ENCODE measurements at regions not wholly inside any gene's neighbourhood (a gene's known extent, or its start where the extent isn't known, plus 50 kb on each side); places are given as distances from the start of the nearest gene placed in this dataset.
A peak's percentile ranks its signal among the peaks of the same experiment; 100 is the strongest.
"Not testable (repeated sequence)": the region's sequence is repeated elsewhere in the genome, so short reads cannot be mapped to it uniquely, and the experiment has no call there.

DNA sequence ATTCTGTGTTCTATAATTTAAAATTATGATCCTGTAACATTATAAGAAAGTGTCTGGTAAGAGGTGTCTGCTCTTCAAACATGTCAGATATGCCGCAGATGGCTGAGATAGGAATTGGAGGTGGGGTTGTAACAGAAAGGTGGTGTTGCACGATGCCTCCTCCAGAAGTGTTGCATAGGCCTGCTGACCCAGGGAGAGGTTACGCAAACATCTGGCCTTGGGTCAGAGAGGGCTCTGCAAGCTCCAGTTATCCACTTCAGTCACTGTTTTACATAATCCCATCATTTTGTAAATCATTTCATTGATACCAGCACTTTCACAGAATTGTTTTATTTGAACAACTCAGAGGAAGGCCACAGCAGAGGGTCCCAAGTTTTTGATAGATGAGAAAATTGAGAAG lies 256.5 kb downstream of the OSR1 start:
- DNase-seq: no peak

DNA sequence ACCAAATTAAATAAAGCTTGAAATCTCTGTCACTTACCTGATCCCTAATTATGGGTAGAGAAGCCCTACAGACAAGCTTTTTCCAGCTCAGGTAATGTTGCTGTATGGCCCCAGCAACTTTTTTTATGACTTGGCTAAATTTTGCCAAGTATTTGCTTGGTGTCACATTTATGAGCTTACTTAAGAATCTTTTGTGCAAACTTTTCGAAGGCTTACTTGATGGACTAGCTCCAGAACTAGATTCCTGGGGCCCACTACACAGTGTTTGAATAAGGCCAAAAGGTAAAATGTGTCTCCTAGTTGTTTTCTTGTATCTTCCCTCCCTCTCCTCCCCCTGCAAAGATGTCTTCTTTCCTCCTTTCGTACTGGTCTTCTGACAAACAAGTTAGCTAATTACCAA lies 257.9 kb downstream of the OSR1 start:
- peak in 1 of 2 donors; percentile 25 for DNase-seq

DNA sequence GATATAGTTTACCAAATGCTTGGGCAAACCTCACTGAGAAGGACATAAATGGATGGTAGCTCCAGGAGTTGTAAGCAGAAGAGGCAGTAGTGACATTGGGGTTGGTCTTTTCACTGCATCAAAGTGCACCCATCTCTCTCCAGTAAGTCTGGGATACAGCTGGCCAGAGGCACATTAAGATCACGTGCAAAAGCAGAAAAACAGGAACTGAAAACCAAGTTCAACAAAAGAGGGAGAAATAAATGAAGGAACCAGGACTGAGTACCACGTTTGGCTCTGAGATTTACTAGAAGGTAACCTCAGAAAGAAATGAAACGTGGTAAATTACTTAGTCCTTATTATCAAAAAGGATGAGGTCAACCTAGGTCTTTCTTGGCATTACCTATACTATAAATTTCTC lies 259.2 kb downstream of the OSR1 start:
- no peak for DNase-seq

DNA sequence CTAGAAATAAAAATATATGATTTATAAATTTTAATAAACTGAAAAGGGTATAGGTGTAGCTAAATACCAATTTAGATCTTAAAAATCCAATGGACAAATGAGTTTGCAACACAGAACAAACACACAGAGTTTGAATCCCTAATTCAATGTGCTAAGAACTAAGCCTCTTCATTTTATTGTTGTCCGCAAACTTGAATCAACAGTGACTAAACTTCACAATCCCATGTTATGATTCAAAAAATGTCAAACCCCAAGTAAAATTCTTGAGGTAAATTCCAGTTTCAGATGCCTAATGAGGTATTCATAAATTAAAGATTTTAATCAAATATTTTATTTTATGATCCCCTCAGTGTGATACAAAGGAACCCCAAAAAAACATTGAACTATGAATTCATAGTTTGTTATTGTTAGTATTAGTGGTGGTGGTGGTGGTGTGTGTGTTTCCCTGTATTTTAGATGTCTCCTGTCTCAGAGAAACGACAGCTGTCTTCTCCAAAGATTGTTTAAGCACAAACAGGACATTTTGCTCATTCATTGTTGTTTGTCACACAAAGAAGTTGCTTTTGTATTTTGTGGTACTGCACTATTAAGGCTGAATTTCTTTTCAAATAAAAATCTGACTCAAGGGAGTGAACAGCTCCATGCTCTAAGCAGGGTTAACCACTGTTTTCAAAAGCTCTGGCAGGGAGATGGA lies 259.8 kb downstream of the OSR1 start:
- DNase-seq: no peak

DNA sequence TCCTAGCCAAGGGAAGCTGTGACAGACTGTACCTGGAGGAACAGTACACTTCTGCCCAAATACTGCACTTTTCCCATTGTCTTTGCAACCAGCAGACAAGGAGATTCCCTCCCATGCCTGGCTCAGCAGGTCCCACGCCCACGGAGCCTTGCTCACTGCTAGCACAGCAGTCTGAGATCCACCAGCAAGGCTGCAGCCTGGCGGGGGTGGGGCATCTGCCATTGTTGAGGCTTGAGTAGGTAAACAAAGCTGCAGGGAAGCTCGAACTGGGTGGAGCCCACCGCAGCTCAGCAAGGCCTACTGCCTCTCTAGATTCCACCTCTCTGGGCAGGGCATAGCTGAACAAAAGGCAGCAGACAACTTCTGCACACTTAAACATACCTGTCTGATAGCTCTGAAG lies 268.9 kb downstream of the OSR1 start:
- not testable (repeated sequence) for DNase-seq

DNA sequence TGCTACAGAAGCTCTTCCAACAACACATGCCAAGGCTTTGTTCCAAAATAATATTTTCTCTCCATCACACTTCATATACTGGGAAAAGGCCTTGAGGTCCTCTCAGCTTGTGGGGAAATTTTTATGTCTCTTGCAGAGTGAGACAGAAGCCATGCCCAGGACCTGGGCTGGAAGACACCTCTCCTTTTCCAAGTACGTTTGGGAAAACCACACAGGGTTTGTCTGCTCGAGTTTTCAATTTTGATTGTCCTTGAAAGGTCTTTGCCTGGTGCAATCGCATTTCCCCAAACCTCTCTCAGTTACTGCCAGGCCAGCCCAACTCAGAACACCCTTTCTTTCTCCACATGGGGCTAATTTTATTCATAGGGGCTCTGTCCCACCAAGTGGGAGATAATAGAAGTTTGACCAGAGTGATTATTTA lies 272.2 kb downstream of the OSR1 start:
- peak; percentile 71 to 83 for DNase-seq

- DNase-seq: no peak
Observed at GRCh38 chr2:19078709-19079108, 279.7 kb downstream of the OSR1 start.

- DNase-seq: no peak
Observed at GRCh38 chr2:19073522-19073921, 284.9 kb downstream of the OSR1 start.

- DNase-seq: no peak
Observed at GRCh38 chr2:19072161-19072560, 286.3 kb downstream of the OSR1 start.

DNA sequence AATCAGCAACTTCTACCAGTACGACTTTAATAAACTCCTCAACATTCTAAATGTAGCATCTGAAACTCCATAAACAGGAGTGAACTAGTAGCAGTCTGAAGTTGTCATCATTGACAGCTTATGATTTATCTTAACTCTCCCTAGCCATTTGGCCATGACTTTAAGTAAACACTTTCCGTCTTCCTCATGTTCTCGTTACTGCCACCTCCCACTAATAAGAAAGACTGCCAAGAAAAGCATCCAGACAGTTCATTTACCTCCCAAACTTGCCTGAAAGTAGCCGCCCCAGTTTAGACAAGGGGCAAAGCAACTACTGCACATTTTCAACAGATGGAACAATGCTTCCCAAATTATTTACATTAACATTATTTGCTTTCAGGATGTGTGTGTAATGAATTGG lies 287.5 kb downstream of the OSR1 start:
- peak; percentile 73 to 75 for DNase-seq

GRCh38 chr2:19068206-19068605 lies 290.2 kb downstream of the OSR1 start:
- DNase-seq: no peak

DNA sequence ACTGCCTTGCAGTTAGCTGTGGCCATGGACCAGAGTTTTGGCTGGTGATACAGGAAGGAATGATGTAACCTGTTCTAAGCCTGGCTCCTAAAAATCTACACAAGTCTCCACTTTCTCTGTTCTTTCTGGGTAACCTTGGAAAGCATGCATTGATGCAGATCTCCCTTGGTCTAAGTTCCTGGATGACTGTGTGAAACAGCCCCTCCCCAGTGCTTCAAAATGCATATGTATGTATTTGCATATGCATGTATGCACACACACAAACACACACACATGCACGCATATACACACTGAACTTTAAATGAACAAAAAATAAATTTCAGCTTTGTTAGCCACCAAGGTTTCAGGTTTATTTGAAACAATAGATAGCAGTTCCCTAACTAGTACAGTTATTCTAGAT lies 296.1 kb downstream of the OSR1 start:
- DNase-seq: no peak

DNA sequence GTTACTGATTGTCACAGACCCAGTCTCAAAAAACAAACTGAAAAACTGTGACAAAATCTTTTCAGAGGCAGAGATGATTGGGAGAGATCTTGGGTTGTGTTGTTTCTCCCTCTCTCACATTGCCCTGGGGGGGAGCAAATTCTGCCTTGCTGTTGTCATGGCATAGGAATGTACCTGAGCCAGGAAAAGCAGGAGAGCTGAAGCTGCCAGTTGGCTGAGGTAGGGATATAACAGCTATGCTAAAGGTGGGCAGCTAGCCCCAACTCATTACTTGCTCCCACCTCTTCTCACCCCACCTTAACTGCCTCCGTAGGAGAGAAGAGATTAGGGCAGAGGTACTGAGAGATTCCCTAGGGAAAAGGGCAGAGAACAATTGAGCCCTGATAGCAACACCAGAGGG lies 299.3 kb downstream of the OSR1 start:
- DNase-seq: no peak

DNA sequence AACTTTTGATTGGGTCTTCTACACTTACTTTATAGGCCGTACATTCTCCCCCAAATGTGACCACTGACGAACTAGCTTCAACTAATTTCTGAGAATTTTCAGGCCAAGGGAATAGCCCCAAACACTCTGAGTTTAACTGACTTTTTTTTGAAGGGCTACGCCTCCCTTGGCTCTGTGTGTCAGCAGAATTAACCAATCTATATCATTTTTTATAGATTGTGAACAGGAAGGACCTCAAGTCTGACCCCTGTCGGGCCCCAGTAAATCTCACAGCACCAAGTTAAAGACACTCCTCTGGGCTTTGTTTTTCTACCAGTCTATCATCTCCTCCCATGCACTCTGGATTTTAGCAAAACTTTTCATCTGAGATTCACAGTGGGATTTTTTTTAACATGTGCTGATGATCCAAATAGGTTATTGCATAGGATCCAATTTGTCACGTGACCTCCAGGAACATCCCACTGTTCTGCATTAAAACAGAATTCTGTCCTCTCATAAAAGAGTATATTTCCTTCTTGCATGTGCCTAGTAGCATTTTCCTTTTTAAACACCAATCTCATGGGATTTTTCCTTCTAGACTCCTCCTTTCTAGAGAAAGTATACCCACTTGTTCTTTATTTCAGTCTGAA lies 307.1 kb downstream of the OSR1 start:
- no peak for DNase-seq

GRCh38 chr2:19050354-19050753 lies 308.1 kb downstream of the OSR1 start:
- DNase-seq: no peak

GRCh38 chr2:19048593-19049266 lies 309.7 kb downstream of the OSR1 start:
- DNase-seq: peak; percentile 81 to 84

DNA sequence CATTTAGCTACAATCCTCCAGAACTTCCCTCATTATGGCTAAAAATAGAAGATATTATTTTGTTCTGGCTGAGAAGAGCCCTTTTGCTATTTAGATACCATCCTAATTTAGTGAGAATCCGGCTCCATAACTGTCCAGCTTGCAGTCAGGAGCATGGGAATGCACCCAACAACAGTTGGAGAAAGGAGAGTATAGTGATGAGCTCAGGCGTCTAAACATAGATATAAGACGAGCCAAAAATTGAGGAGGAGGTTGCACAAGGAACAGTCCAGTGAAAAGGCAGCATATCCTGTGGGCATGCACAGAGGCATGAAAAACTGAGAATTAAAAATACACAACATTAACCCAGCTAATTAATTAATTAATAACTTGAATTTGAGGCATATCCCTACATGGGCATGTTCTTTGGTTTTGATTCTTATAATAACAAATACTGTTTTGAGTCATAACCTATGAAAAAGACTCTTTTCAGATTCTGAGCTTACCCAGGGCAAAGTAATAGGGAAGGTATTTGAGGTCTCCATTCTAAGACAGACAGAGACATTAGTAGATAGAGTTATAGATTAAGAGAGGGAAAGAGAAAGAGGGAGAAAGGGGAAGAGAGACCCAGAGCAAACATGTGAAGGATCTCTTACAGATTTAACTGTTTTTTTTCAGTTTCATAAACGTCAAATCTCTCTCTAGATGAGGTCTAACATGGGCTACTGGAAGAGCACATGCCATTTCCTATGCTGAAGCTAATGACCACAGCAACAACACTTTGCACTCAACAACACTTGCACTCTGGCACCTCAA lies 311.2 kb downstream of the OSR1 start:
- no peak for DNase-seq

DNA sequence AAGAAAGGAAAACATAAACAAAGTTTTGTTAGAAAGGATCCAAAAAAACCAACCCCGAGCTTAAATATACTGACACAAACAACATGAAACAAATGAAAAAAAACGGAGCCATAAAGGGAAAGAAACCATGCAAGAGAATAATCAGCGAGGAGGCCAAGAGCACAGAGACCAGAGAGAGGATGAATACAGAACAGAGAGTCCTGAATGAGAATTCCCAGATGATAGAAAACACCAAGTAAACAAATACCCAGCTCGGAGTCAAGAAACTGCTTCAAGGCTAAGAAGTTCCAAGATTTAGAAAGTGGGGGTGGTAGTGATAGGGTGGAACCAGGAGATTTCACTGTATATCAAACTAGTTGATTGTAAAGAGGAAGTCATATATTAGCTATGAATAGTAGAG lies 313.3 kb downstream of the OSR1 start:
- no peak for DNase-seq

DNA sequence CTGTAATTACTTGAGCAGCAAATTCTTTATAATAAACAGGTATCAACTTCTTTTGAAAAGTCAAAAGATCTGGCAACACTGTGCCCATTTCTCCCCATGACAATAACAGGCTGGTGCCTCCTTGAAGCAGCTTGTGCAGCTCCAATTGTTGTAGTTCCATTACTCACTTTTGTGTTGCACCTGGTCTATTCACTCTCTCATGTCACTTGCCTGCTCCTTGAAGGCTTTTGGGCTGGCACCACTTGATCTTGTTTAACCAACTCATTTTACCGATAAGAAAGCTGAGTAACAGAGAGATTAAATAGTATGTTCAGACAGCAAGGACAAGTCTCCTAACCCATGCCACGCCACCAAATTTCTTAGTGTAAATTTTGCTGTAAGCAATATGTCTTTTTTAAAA lies 314.5 kb downstream of the OSR1 start:
- no peak for DNase-seq

GRCh38 chr2:19041434-19042041 lies 316.9 kb downstream of the OSR1 start:
- peak; percentile 67 to 75 for DNase-seq

- no peak for DNase-seq
Observed at GRCh38 chr2:19038071-19039015, 320.1 kb downstream of the OSR1 start.

All from right lung (tissue), 2 donors.